Lower leg skin (tissue), 4 donors: ENCODE measurements at regions not wholly inside any gene's neighbourhood (a gene's known extent, or its start where the extent isn't known, plus 50 kb on each side); places are given as distances from the start of the nearest gene placed in this dataset.

ENCODE experiments used
- DNase-seq, 2 donors: peaks; one replicate each; pipeline ENCODE4 v3.0.0-alpha.2; 2019; ENCODE audit warnings: low spot score in 2 of 2
- H3K4me3 ChIP-seq: fragments of 200-600 bp; sonication (generic); 2 replicates; pipeline ENCODE4 v1.5.1; 2017; ENCODE audit warnings: mild to moderate bottlenecking, low read depth; ENCODE audit not compliant: poor library complexity, severe bottlenecking
- POLR2A ChIP-seq, 2 donors: fragments of 450-650 bp; IDR thresholded peaks; one replicate each; pipeline ENCODE4 v1.6.1; 2016 to 2017; ENCODE audit warnings: antibody characterized with exemption in 2 of 2, mild to moderate bottlenecking in 1 of 2, moderate library complexity in 1 of 2
- WGBS, 2 donors: methylation state at CpG; one replicate each; pipeline ENCODE4 v1.1.5; 2018; 5-methylcytosine and 5-hydroxymethylcytosine counted together
- intact Hi-C: fragments of 100-400 bp; cut with DNase I; formaldehyde crosslinking; loops from one replicate; pipeline ENCODE4 v1.15.0; 2023; ENCODE audit warnings: low total_unique reads
- TF ChIP-seq, protein P1 (sequence below), 3 donors: fragments of 450-650 bp; IDR thresholded peaks; one replicate each; pipeline ENCODE4 v1.5.1; 2016; ENCODE audit warnings: antibody characterized with exemption in 3 of 3, mild to moderate bottlenecking in 3 of 3, moderate library complexity in 2 of 3

GRCh38 chr14:49451938-49452337 is 134.2 kb downstream of the RPS29 start:
- intact Hi-C loops: no loop called here
- no peak for DNase-seq
- H3K4me3 ChIP-seq: no peak overlapping the region
- TF ChIP-seq, protein P1, sequence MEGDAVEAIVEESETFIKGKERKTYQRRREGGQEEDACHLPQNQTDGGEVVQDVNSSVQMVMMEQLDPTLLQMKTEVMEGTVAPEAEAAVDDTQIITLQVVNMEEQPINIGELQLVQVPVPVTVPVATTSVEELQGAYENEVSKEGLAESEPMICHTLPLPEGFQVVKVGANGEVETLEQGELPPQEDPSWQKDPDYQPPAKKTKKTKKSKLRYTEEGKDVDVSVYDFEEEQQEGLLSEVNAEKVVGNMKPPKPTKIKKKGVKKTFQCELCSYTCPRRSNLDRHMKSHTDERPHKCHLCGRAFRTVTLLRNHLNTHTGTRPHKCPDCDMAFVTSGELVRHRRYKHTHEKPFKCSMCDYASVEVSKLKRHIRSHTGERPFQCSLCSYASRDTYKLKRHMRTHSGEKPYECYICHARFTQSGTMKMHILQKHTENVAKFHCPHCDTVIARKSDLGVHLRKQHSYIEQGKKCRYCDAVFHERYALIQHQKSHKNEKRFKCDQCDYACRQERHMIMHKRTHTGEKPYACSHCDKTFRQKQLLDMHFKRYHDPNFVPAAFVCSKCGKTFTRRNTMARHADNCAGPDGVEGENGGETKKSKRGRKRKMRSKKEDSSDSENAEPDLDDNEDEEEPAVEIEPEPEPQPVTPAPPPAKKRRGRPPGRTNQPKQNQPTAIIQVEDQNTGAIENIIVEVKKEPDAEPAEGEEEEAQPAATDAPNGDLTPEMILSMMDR (IDR thresholded peaks at IDR 0.05): no peak
- no peak for TF ChIP-seq POLR2A (IDR thresholded peaks at IDR 0.05)
- WGBS, 2 donors: 61 to 62% methylated on average over 10 of the region's 10 CpGs

GRCh38 chr14:49449749-49450148 is 136.4 kb downstream of the RPS29 start:
- intact Hi-C loops: no loop called here
- WGBS, 2 donors: 89% methylated on average over 2 of the region's 2 CpGs
- no peak for DNase-seq
- H3K4me3 ChIP-seq: no peak overlapping the region
- TF ChIP-seq POLR2A (IDR thresholded peaks at IDR 0.05): no peak
- TF ChIP-seq, protein P1 (IDR thresholded peaks at IDR 0.05): no peak

GRCh38 chr14:49447540-49448107 is 138.6 kb downstream of the RPS29 start:
- intact Hi-C loops: no loop called here

DNA sequence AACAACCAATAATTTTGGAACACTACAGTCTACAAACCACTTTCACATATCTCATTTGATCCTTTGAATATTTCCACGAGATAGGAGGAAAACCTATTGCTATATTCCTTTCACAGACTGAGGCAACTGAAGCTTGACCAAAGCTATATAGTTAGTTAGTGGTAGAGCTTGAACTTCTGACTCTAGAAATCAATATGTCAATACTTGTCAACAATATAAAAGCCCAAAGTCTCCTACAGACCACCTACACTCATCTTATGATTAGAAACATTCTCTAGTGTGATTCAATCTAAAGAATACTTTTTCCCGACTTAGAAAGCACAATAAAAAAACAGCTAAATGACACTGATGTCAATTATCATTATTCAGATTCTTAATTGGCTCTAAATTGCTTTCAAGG is 139.4 kb downstream of the RPS29 start:
- DNase-seq: no peak
- TF ChIP-seq, protein P1 (IDR thresholded peaks at IDR 0.05): no peak
- TF ChIP-seq POLR2A (IDR thresholded peaks at IDR 0.05): no peak
- intact Hi-C loops: no loop called here
- WGBS, 2 donors: 67 to 69% methylated on average over 2 of the region's 2 CpGs
- H3K4me3 ChIP-seq: no peak overlapping the region

More at GRCh38 chr14:49447540-49448107, 138.6 kb downstream of the RPS29 start:
- DNase-seq: no peak
- 47 to 59% methylated on average over 1 of the region's 1 CpG for WGBS, 2 donors
- TF ChIP-seq, protein P1 (IDR thresholded peaks at IDR 0.05): no peak
- no peak for TF ChIP-seq POLR2A (IDR thresholded peaks at IDR 0.05)
- no peak overlapping the region for H3K4me3 ChIP-seq

- no peak for DNase-seq
- TF ChIP-seq POLR2A (IDR thresholded peaks at IDR 0.05): no peak
- TF ChIP-seq, protein P1 (IDR thresholded peaks at IDR 0.05): no peak
- 54 to 69% methylated on average over 4 of the region's 4 CpGs for WGBS, 2 donors
- intact Hi-C loops: loop anchor here (10.0 kb wide), 1 partner anchor 604 kb away; no protein-coding TSS in a partner anchor
- H3K4me3 ChIP-seq: no peak overlapping the region
Measured at GRCh38 chr14:49438256-49438770, 147.9 kb downstream of the RPS29 start.

- H3K4me3 ChIP-seq: no peak overlapping the region
- no peak for TF ChIP-seq POLR2A (IDR thresholded peaks at IDR 0.05)
- TF ChIP-seq, protein P1 (IDR thresholded peaks at IDR 0.05): no peak
- no peak for DNase-seq
- WGBS, 2 donors: 68 to 81% methylated on average over 2 of the region's 2 CpGs
- intact Hi-C loops: no loop called here
Measured at GRCh38 chr14:49428076-49428475, 158.1 kb downstream of the RPS29 start.
